Activated T-cell treated with anti-CD3 and anti-CD28 coated beads, Interleukin-2, amount 50 U/mL, for 72 hours (primary cell): ENCODE measurements at regions not wholly inside any gene's neighbourhood (a gene's known extent, or its start where the extent isn't known, plus 50 kb on each side); places are given as distances from the start of the nearest gene placed in this dataset.
"Not testable (repeated sequence)": the region's sequence is repeated elsewhere in the genome, so short reads cannot be mapped to it uniquely, and the experiment has no call there.

Source experiments
- ATAC-seq, 2 donors: fragments of 150-1000 bp; cut with Tn5 transposase; replicated peaks in 1 of 2; 2 replicates each; pipeline ENCODE4 v1.10.0; 2021; ENCODE audit warnings: moderate library complexity in 2 of 2, mild to moderate bottlenecking in 1 of 2
- DNase-seq, 2 donors: peaks; one replicate each; pipeline ENCODE4 v3.0.0; 2021 to 2022; ENCODE audit warnings: mixed read lengths in 1 of 2
- H3K27ac Mint-ChIP-seq: one replicate; pipeline ENCODE4 v1.8.0; 2022; ENCODE audit warnings: mild to moderate bottlenecking, moderate library complexity, mixed read lengths
- H3K27me3 Mint-ChIP-seq: one replicate; pipeline ENCODE4 v1.8.0; 2022; ENCODE audit warnings: low read depth, mixed read lengths
- H3K36me3 Mint-ChIP-seq, 2 donors: one replicate each; pipeline ENCODE4 v1.8.0; 2022; ENCODE audit warnings: mixed read lengths in 2 of 2, mild to moderate bottlenecking in 1 of 2; ENCODE audit not compliant: insufficient read depth in 2 of 2
- H3K4me1 Mint-ChIP-seq: one replicate; pipeline ENCODE4 v1.8.0; 2022; ENCODE audit warnings: low read depth, mixed read lengths
- H3K4me3 Mint-ChIP-seq, 2 donors: one replicate each; pipeline ENCODE4 v1.8.0; 2022; ENCODE audit warnings: mild to moderate bottlenecking in 2 of 2, mixed read lengths in 2 of 2, moderate library complexity in 2 of 2
- H3K9me3 Mint-ChIP-seq, 2 donors: one replicate each; pipeline ENCODE4 v1.8.0; 2022; ENCODE audit warnings: mixed read lengths in 2 of 2

DNA sequence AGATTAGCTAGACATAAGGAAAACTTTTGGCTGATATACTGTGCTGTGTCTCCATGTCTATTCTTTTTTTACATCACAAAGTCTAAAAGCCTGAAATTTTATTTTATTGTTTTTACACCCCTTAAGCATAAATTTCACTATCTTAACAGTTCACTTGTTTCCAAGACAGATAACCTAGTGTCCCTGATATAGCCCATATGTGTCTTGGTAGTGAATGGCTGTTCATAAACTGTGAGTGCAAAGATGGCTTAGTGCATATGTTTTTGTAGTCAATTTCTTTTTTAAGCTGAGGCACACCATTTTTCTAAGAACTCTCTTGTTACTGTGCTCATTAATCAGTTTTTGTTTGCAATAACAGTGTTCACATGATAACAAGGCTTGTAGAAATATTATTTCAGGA is 381.1 kb downstream of the OXSM start:
- DNase-seq: no peak
- H3K4me1 Mint-ChIP-seq: no peaks in the 10 kb centered on the region
- no peak overlapping the region for H3K4me3 Mint-ChIP-seq
- H3K27ac Mint-ChIP-seq: no peak overlapping the region
- H3K27me3 Mint-ChIP-seq: no peaks in the 10 kb centered on the region
- H3K36me3 Mint-ChIP-seq: no peaks in the 10 kb centered on the region
- ATAC-seq: no peak
- H3K9me3 Mint-ChIP-seq: peaks cover 4 to 5% of the 10 kb centered on the region in 2 donors

DNA sequence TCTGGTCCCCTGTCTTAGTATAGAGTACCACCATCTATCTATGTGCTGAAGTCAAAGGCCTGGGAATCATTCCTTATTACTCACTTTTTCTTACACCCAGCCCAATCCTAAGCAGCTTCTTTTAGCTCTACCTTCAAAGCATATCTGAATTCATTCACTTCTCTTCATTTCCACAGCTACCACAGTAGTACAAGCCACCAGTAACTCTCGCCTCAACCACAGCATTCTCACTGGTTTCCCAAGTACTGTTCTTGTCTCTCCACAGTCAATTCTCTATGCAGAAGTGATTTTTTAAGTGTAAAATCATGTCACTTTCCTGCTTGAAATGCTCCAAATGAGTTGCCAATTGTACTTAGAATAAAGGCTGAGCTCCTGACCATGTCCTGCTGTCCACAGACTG is 401.7 kb downstream of the OXSM start:
- ATAC-seq (no peak), DNase-seq (no peak)
- H3K27ac Mint-ChIP-seq: no peak overlapping the region
- H3K4me3 Mint-ChIP-seq: no peak overlapping the region
- no peaks in the 10 kb centered on the region for H3K4me1 Mint-ChIP-seq
- H3K36me3 Mint-ChIP-seq: peaks cover 0 to 1% of the 10 kb centered on the region in 2 donors
- no peaks in the 10 kb centered on the region for H3K27me3 Mint-ChIP-seq
- peaks cover 14% of the 10 kb centered on the region in 2 donors for H3K9me3 Mint-ChIP-seq

GRCh38 chr3:26193558-26193957 is 403.7 kb downstream of the OXSM start:
- no peak overlapping the region for H3K27ac Mint-ChIP-seq
- no peak overlapping the region for H3K4me3 Mint-ChIP-seq
- peaks cover 0 to 1% of the 10 kb centered on the region in 2 donors for H3K36me3 Mint-ChIP-seq
- ATAC-seq: no peak
- no peak for DNase-seq
- no peaks in the 10 kb centered on the region for H3K4me1 Mint-ChIP-seq
- no peaks in the 10 kb centered on the region for H3K27me3 Mint-ChIP-seq
- peaks cover 12 to 15% of the 10 kb centered on the region in 2 donors for H3K9me3 Mint-ChIP-seq

- H3K9me3 Mint-ChIP-seq: peaks cover 2 to 3% of the 10 kb centered on the region in 2 donors
- no peak for ATAC-seq
- no peak overlapping the region for H3K27ac Mint-ChIP-seq
- H3K4me1 Mint-ChIP-seq: no peaks in the 10 kb centered on the region
- H3K4me3 Mint-ChIP-seq: no peak overlapping the region
- no peak for DNase-seq
- no peaks in the 10 kb centered on the region for H3K36me3 Mint-ChIP-seq
- no peaks in the 10 kb centered on the region for H3K27me3 Mint-ChIP-seq
These were observed 406.9 kb downstream of the OXSM start for GRCh38 chr3:26196781-26197180.

GRCh38 chr3:26198609-26199008 is 408.7 kb downstream of the OXSM start:
- H3K36me3 Mint-ChIP-seq: no peaks in the 10 kb centered on the region
- DNase-seq (no peak), ATAC-seq (no peak)
- H3K4me3 Mint-ChIP-seq: no peak overlapping the region
- no peak overlapping the region for H3K27ac Mint-ChIP-seq
- no peaks in the 10 kb centered on the region for H3K4me1 Mint-ChIP-seq
- peaks cover 0 to 2% of the 10 kb centered on the region in 2 donors for H3K9me3 Mint-ChIP-seq
- H3K27me3 Mint-ChIP-seq: no peaks in the 10 kb centered on the region

- H3K4me3 Mint-ChIP-seq: no peak overlapping the region
- ATAC-seq (no peak), DNase-seq (no peak)
- no peaks in the 10 kb centered on the region for H3K36me3 Mint-ChIP-seq
- H3K9me3 Mint-ChIP-seq: peaks cover 0 to 6% of the 10 kb centered on the region in 2 donors
- no peaks in the 10 kb centered on the region for H3K27me3 Mint-ChIP-seq
- H3K4me1 Mint-ChIP-seq: no peaks in the 10 kb centered on the region
- H3K27ac Mint-ChIP-seq: no peak overlapping the region
These were observed 412.3 kb downstream of the OXSM start for GRCh38 chr3:26202169-26202568.

DNA sequence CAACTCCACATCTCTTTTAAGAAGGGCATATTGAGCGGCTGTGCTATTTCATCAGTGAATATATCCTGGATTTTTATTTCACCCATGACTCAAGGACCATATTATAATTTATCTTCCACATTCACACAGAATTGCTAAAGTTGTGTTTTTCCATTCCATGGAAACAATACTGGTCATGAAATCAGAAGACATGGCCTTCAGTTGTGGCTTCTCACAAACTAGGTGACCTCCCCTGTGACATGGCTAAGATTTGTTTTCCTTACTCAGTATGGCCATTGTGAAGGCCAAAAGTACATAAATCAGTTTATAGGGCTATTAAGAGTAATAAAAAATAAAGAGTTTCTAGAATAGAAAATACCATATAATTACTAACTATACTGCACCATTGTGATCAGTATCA is 415.6 kb downstream of the OXSM start:
- Mint-ChIP-seq H3K27ac (no peak overlapping the region), H3K9me3 (peaks cover 2 to 5% of the 10 kb centered on the region in 2 donors), H3K4me1 (no peaks in the 10 kb centered on the region), H3K36me3 (no peaks in the 10 kb centered on the region), H3K4me3 (no peak overlapping the region), H3K27me3 (no peaks in the 10 kb centered on the region)
- ATAC-seq: no peak
- DNase-seq: no peak

GRCh38 chr3:26208201-26208600 is 414.4 kb upstream of the LRRC3B start:
- Mint-ChIP-seq H3K27me3 (no peaks in the 10 kb centered on the region), H3K36me3 (peaks cover 0 to 3% of the 10 kb centered on the region in 2 donors), H3K4me3 (no peak overlapping the region), H3K9me3 (peaks cover 8% of the 10 kb centered on the region in 2 donors), H3K4me1 (no peaks in the 10 kb centered on the region), H3K27ac (no peak overlapping the region)
- ATAC-seq (no peak), DNase-seq (no peak)

GRCh38 chr3:26229801-26230200 is 392.8 kb upstream of the LRRC3B start:
- H3K36me3 Mint-ChIP-seq: no peaks in the 10 kb centered on the region
- no peak overlapping the region for H3K4me3 Mint-ChIP-seq
- H3K27me3 Mint-ChIP-seq: no peaks in the 10 kb centered on the region
- no peaks in the 10 kb centered on the region for H3K4me1 Mint-ChIP-seq
- ATAC-seq (no peak), DNase-seq (no peak)
- no peak overlapping the region for H3K27ac Mint-ChIP-seq
- H3K9me3 Mint-ChIP-seq: peaks cover 0 to 4% of the 10 kb centered on the region in 2 donors

GRCh38 chr3:26233374-26233773 is 389.2 kb upstream of the LRRC3B start:
- Mint-ChIP-seq H3K27me3 (no peaks in the 10 kb centered on the region), H3K27ac (no peak overlapping the region), H3K4me1 (no peaks in the 10 kb centered on the region), H3K4me3 (no peak overlapping the region), H3K9me3 (peaks cover 2 to 4% of the 10 kb centered on the region in 2 donors), H3K36me3 (no peaks in the 10 kb centered on the region)
- ATAC-seq (no peak), DNase-seq (no peak)

- H3K27me3 Mint-ChIP-seq: no peaks in the 10 kb centered on the region
- ATAC-seq (no peak), DNase-seq (no peak)
- H3K36me3 Mint-ChIP-seq: no peaks in the 10 kb centered on the region
- H3K4me3 Mint-ChIP-seq: no peak overlapping the region
- no peak overlapping the region for H3K27ac Mint-ChIP-seq
- peaks cover 2 to 5% of the 10 kb centered on the region in 2 donors for H3K9me3 Mint-ChIP-seq
- H3K4me1 Mint-ChIP-seq: no peaks in the 10 kb centered on the region
These were observed 386.0 kb upstream of the LRRC3B start for GRCh38 chr3:26236531-26236930.

GRCh38 chr3:26237036-26237682 is 385.4 kb upstream of the LRRC3B start:
- Mint-ChIP-seq H3K27me3 (no peaks in the 10 kb centered on the region), H3K4me1 (no peaks in the 10 kb centered on the region), H3K27ac (no peak overlapping the region), H3K9me3 (peaks cover 3 to 7% of the 10 kb centered on the region in 2 donors), H3K36me3 (peaks cover 0 to 2% of the 10 kb centered on the region in 2 donors), H3K4me3 (no peak overlapping the region)
- ATAC-seq: no peak
- DNase-seq: no peak

DNA sequence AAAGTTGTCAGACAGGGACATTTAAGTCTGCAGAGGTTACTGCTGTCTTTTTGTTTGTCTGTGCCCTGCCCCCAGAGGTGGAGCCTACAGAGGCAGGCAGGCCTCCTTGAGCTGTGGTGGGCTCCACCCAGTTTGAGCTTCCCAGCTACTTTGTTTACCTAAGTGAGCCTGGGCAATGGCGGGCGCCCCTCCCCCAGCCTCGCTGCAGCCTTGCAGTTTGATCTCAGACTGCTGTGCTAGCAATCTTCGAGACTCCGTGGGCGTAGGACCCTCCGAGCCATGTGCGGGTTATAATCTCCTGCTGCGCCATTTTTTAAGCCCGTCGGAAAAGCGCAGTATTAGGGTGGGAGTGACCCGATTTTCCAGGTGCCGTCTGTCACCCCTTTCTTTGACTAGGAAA is 378.0 kb upstream of the LRRC3B start:
- not testable (repeated sequence) for DNase-seq, H3K4me1 Mint-ChIP-seq, H3K9me3 Mint-ChIP-seq, H3K27ac Mint-ChIP-seq, ATAC-seq, H3K4me3 Mint-ChIP-seq, H3K36me3 Mint-ChIP-seq, H3K27me3 Mint-ChIP-seq

- Mint-ChIP-seq H3K9me3 (peaks cover 3 to 8% of the 10 kb centered on the region in 2 donors), H3K36me3 (peaks cover 0 to 5% of the 10 kb centered on the region in 2 donors), H3K4me1 (no peaks in the 10 kb centered on the region), H3K27me3 (no peaks in the 10 kb centered on the region), H3K27ac (no peak overlapping the region), H3K4me3 (no peak overlapping the region)
- no peak for ATAC-seq
- DNase-seq: no peak
These were observed 377.3 kb upstream of the LRRC3B start for GRCh38 chr3:26245236-26245635.
